Fibroblast of lung (primary cell): ENCODE measurements at regions not wholly inside any gene's neighbourhood (a gene's known extent, or its start where the extent isn't known, plus 50 kb on each side); places are given as distances from the start of the nearest gene placed in this dataset.

Experiments used
- EZH2 ChIP-seq: IDR thresholded peaks from 2 replicates; pipeline ENCODE4 v1.5.1; 2012; ENCODE audit warnings: low read length, control low read depth, mild to moderate bottlenecking; ENCODE audit errors: missing control alignments
- TF ChIP-seq, protein P1 (sequence below), 2 donors: IDR thresholded peaks in 1 of 2; conservative IDR thresholded peaks in 1 of 2; 1 replicate in 1 of 2; 2 replicates in 1 of 2; pipeline ENCODE4 v1.5.1; 2011 to 2012; ENCODE audit warnings: low read length in 2 of 2, control low read depth in 1 of 2, inconsistent platforms in 1 of 2, low read depth in 1 of 2, mild to moderate bottlenecking in 1 of 2

DNA sequence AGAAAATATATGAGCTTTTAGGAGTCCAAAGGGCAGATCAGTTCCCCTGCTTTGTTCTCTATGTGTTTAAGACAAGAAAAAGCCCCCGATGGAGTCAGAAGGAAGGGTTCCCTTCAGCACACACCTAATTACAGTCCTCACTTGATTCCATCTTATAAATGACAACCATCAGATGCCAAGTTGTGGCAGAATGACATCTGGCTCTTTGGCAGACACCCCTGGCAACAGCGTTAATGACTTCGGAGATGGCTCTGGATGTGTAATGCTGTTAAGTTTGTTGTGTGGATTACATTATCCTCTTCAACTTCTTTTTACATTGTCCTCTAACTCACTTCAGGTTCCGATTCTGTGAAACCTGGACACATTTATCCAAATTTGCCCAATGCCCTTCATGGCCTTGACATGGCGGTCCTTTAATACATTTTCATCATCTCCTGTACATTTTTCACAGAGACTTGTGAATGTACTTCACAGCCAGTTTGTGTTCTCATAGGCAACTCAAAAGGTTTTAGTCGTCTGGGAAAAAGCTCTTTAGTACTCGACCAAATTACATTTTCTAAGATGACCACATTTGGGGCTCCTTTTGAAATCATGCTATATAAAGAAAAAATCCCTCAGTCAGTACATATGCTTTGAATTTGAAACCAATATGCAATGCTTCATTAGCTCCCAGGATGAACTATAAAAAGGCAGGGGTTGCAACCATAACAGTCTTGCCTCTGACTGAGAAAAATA, 667.8 kb downstream of the NOVA1 start:
- TF ChIP-seq, protein P1, sequence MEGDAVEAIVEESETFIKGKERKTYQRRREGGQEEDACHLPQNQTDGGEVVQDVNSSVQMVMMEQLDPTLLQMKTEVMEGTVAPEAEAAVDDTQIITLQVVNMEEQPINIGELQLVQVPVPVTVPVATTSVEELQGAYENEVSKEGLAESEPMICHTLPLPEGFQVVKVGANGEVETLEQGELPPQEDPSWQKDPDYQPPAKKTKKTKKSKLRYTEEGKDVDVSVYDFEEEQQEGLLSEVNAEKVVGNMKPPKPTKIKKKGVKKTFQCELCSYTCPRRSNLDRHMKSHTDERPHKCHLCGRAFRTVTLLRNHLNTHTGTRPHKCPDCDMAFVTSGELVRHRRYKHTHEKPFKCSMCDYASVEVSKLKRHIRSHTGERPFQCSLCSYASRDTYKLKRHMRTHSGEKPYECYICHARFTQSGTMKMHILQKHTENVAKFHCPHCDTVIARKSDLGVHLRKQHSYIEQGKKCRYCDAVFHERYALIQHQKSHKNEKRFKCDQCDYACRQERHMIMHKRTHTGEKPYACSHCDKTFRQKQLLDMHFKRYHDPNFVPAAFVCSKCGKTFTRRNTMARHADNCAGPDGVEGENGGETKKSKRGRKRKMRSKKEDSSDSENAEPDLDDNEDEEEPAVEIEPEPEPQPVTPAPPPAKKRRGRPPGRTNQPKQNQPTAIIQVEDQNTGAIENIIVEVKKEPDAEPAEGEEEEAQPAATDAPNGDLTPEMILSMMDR (conservative IDR thresholded peaks at IDR 0.05 in 1 of 2, IDR thresholded peaks at IDR 0.05 in 1 of 2; ENCODE audit: low read depth in 1 of 2, low read length in 2 of 2) = no peak
- no peak for TF ChIP-seq EZH2
